H1 (cell line): ENCODE measurements at regions not wholly inside any gene's neighbourhood (a gene's known extent, or its start where the extent isn't known, plus 50 kb on each side); places are given as distances from the start of the nearest gene placed in this dataset.

Source experiments
- CHD2 ChIP-seq: IDR thresholded peaks from 2 replicates; pipeline ENCODE4 v1.6.1; 2012; ENCODE audit warnings: low read length, improper control_type of control experiment
- CTCF ChIP-seq, 3 experiments: IDR thresholded peaks; 1 replicate in 2 of 3; 2 replicates in 1 of 3; pipeline versions ENCODE4 v1.5.1 to v1.6.1; 2011; ENCODE audit warnings: low read length in 3 of 3, mild to moderate bottlenecking in 3 of 3, inconsistent platforms in 2 of 3, low read depth in 1 of 3, moderate library complexity in 1 of 3; ENCODE audit not compliant: insufficient read depth in 1 of 3; ENCODE audit errors: control extremely low read depth in 1 of 3
- EP300 ChIP-seq, 2 experiments: IDR thresholded peaks; 1 replicate in 1 of 2; 2 replicates in 1 of 2; pipeline ENCODE4 v1.6.1; 2011 to 2012; ENCODE audit warnings: low read depth in 2 of 2, low read length in 2 of 2, mild to moderate bottlenecking in 2 of 2, borderline replicate concordance in 1 of 2, inconsistent platforms in 1 of 2, moderate library complexity in 1 of 2
- EZH2 ChIP-seq: fragments of 200-600 bp; sonication (generic); IDR thresholded peaks from 2 replicates; pipeline ENCODE4 v1.7.1; 2012; ENCODE audit warnings: low read depth, mild to moderate bottlenecking, moderate library complexity, low read length, inconsistent platforms; ENCODE audit not compliant: severe bottlenecking
- GTF2F1 ChIP-seq: IDR thresholded peaks from 2 replicates; pipeline ENCODE4 v1.6.1; 2012; ENCODE audit warnings: low read depth, low read length, improper control_type of control experiment, borderline replicate concordance
- MAFK ChIP-seq: IDR thresholded peaks from 2 replicates; pipeline ENCODE4 v1.6.1; 2012; ENCODE audit warnings: low read depth, mild to moderate bottlenecking, improper control_type of control experiment, low read length
- POLR2A ChIP-seq, 2 experiments: IDR thresholded peaks; 1 replicate in 1 of 2; 2 replicates in 1 of 2; pipeline ENCODE4 v1.6.1; 2011; ENCODE audit warnings: low read depth in 2 of 2, low read length in 2 of 2, mild to moderate bottlenecking in 2 of 2; ENCODE audit errors: control extremely low read depth in 1 of 2
- POU5F1 ChIP-seq: IDR thresholded peaks from 2 replicates; pipeline ENCODE4 v1.6.1; 2011; ENCODE audit warnings: low read depth, mild to moderate bottlenecking, low read length, moderate library complexity
- SIN3A ChIP-seq, 2 experiments: IDR thresholded peaks in 1 of 2; conservative IDR thresholded peaks in 1 of 2; 2 replicates each; pipeline ENCODE4 v1.6.1; 2011 to 2012; ENCODE audit warnings: low read length in 2 of 2, improper control_type of control experiment in 1 of 2, low read depth in 1 of 2, mild to moderate bottlenecking in 1 of 2
- USF2 ChIP-seq: IDR thresholded peaks from 2 replicates; pipeline ENCODE4 v1.6.1; 2011; ENCODE audit warnings: low read length, improper control_type of control experiment

- TF ChIP-seq CTCF (IDR thresholded peaks at IDR 0.05; ENCODE audit: control extremely low read depth in 1 of 3, insufficient read depth in 1 of 3, low read depth in 1 of 3, low read length in 3 of 3): no peak
- no peak for TF ChIP-seq MAFK
- no peak for TF ChIP-seq CHD2
- no peak for TF ChIP-seq POU5F1
- no peak for TF ChIP-seq USF2
- TF ChIP-seq EP300 (IDR thresholded peaks at IDR 0.05; ENCODE audit: borderline replicate concordance in 1 of 2, low read depth in 2 of 2, low read length in 2 of 2): no peak
- TF ChIP-seq POLR2A (IDR thresholded peaks at IDR 0.05; ENCODE audit: control extremely low read depth in 1 of 2, low read depth in 2 of 2, low read length in 2 of 2): no peak
- no peak for TF ChIP-seq GTF2F1
- no peak for TF ChIP-seq SIN3A (conservative IDR thresholded peaks at IDR 0.05 in 1 of 2, IDR thresholded peaks at IDR 0.05 in 1 of 2; ENCODE audit: low read depth in 1 of 2, low read length in 2 of 2)
- no peak for TF ChIP-seq EZH2
These were observed 168.2 kb upstream of the DPT start for GRCh38 chr1:168897249-168897648.
